Common myeloid progenitor, CD34-positive (primary cell): ENCODE measurements at regions not wholly inside any gene's neighbourhood (a gene's known extent, or its start where the extent isn't known, plus 50 kb on each side); places are given as distances from the start of the nearest gene placed in this dataset.

Source experiments
- CTCF ChIA-PET: fragments of 350-600 bp; sonication (Branson Sonifier 250); formaldehyde crosslinking; loops from one replicate; lab custom pipeline; 2021; ENCODE audit warnings: antibody characterized with exemption; lab: Charles Lee
- POLR2A ChIA-PET: fragments of 350-600 bp; sonication (Branson Sonifier 250); formaldehyde crosslinking; loops from one replicate; lab custom pipeline; 2021; ENCODE audit warnings: antibody characterized with exemption; lab: Charles Lee
- DNase-seq, 3 donors: peaks; one replicate each; pipeline versions ENCODE4 v3.0.0 to v3.0.0-alpha.2; 2013
- H3K27ac ChIP-seq, 2 experiments: 1 replicate in 1 of 2; 2 replicates in 1 of 2; pipeline ENCODE4 v1.7.0; 2013; ENCODE audit warnings: inconsistent platforms in 2 of 2, low read length in 2 of 2, mild to moderate bottlenecking in 2 of 2, low read depth in 1 of 2, moderate library complexity in 1 of 2; ENCODE audit not compliant: severe bottlenecking in 2 of 2, insufficient read depth in 1 of 2, poor library complexity in 1 of 2
- H3K27me3 ChIP-seq, 5 experiments: replicated peaks in 2 of 5; 1 replicate in 3 of 5; 2 replicates in 2 of 5; pipeline versions ENCODE4 v1.6.1 to v1.7.0; 2013; ENCODE audit warnings: low read length in 4 of 5, mild to moderate bottlenecking in 2 of 5, moderate library complexity in 2 of 5, inconsistent platforms in 1 of 5; ENCODE audit not compliant: insufficient read depth in 5 of 5, control insufficient read depth in 4 of 5
- H3K36me3 ChIP-seq, 4 experiments: 1 replicate in 2 of 4; 2 replicates in 2 of 4; pipeline versions ENCODE4 v1.6.1 to v1.7.0; 2013; ENCODE audit warnings: low read length in 3 of 4, control low read depth in 1 of 4, mild to moderate bottlenecking in 1 of 4; ENCODE audit not compliant: control insufficient read depth in 4 of 4, insufficient read depth in 4 of 4
- H3K4me1 ChIP-seq, 4 experiments: 1 replicate in 3 of 4; 2 replicates in 1 of 4; pipeline versions ENCODE4 v1.6.1 to v1.7.1; 2013; ENCODE audit warnings: low read length in 3 of 4, mild to moderate bottlenecking in 3 of 4, control low read depth in 1 of 4, inconsistent platforms in 1 of 4, moderate library complexity in 1 of 4; ENCODE audit not compliant: control insufficient read depth in 4 of 4, insufficient read depth in 4 of 4; ENCODE audit errors: control extremely low read depth in 1 of 4
- H3K4me3 ChIP-seq, 7 experiments: 1 replicate in 4 of 7; 2 replicates in 3 of 7; pipeline versions ENCODE4 v1.5.1 to v1.7.0; 2013; ENCODE audit warnings: mild to moderate bottlenecking in 7 of 7, low read length in 6 of 7, moderate library complexity in 6 of 7, inconsistent platforms in 2 of 7, low read depth in 2 of 7, control low read depth in 1 of 7; ENCODE audit not compliant: insufficient read depth in 4 of 7, control insufficient read depth in 1 of 7; ENCODE audit errors: extremely low read depth in 1 of 7
- H3K9me3 ChIP-seq, 5 experiments: 1 replicate in 4 of 5; 2 replicates in 1 of 5; pipeline versions ENCODE4 v1.6.1 to v1.7.1; 2013; ENCODE audit warnings: low read length in 4 of 5, mild to moderate bottlenecking in 2 of 5, inconsistent platforms in 1 of 5, low read depth in 1 of 5, moderate library complexity in 1 of 5; ENCODE audit not compliant: control insufficient read depth in 4 of 5, insufficient read depth in 2 of 5; ENCODE audit errors: control extremely low read depth in 1 of 5
- WGBS: methylation state at CpG from one replicate; pipeline ENCODE4 v1.1.5; 2013; ENCODE audit not compliant: insufficient coverage; 5-methylcytosine and 5-hydroxymethylcytosine counted together

DNA sequence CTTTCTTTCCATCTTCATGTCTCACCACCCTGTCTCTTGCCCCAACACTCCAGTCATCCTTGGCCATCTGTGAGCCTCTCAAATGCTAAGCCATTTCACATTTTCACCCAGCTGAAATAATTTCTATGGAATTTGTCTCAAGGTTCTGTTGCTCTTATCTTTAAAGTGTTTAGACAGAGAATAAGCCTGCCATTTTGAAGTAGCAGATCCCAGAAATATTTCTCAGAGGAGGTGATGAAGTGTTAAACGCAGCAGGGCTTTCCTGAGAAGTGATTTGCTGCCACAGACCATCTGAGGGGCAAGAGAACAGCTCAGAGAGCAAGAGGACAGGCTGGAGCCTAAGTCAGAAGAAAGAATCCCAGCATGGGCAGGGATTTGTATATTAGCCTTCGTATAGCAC is 71.6 kb upstream of the CLMN start:
- POLR2A ChIA-PET, result no interaction called here
- 94% methylated on average over 2 of the region's 2 CpGs for WGBS
- no peak for DNase-seq
- Histone ChIP-seq H3K4me1 (peaks cover 0 to 6% (median 3%) of the 10 kb centered on the region in 4 experiments), H3K4me3 (no peak overlapping the region), H3K36me3 (no peaks in the 10 kb centered on the region), H3K27ac (no peak overlapping the region), H3K9me3 (peaks cover 0 to 5% (median 2%) of the 10 kb centered on the region in 5 experiments), H3K27me3 (peaks cover 0 to 8% (median 0%) of the 10 kb centered on the region in 5 experiments)
- CTCF ChIA-PET, result no interaction called here

- H3K9me3 ChIP-seq, result peaks cover 0 to 5% (median 2%) of the 10 kb centered on the region in 5 experiments
- DNase-seq, result no peak
- peaks cover 0 to 10% (median 0%) of the 10 kb centered on the region in 5 experiments for H3K27me3 ChIP-seq
- CTCF ChIA-PET, result no interaction called here
- H3K27ac ChIP-seq, result no peak overlapping the region
- POLR2A ChIA-PET, result no interaction called here
- WGBS, result 97% methylated on average over 7 of the region's 9 CpGs
- no peak overlapping the region for H3K4me3 ChIP-seq
- no peaks in the 10 kb centered on the region for H3K4me1 ChIP-seq
- no peaks in the 10 kb centered on the region for H3K36me3 ChIP-seq
Observed at GRCh38 chr14:95389471-95390011, 69.8 kb upstream of the CLMN start.

GRCh38 chr14:95388699-95389098 is 69.0 kb upstream of the CLMN start:
- ChIA-PET CTCF (no interaction called here), POLR2A (no interaction called here)
- Histone ChIP-seq H3K36me3 (no peaks in the 10 kb centered on the region), H3K27me3 (peaks cover 0 to 10% (median 0%) of the 10 kb centered on the region in 5 experiments), H3K4me3 (no peak overlapping the region), H3K9me3 (peaks cover 0 to 5% (median 0%) of the 10 kb centered on the region in 5 experiments), H3K4me1 (no peaks in the 10 kb centered on the region), H3K27ac (no peak overlapping the region)
- WGBS, result 82% methylated on average over 4 of the region's 4 CpGs
- no peak for DNase-seq

GRCh38 chr14:95387826-95388445 is 68.2 kb upstream of the CLMN start:
- no peak overlapping the region for H3K27ac ChIP-seq
- no peak for DNase-seq
- 93% methylated on average over 3 of the region's 7 CpGs for WGBS
- H3K4me1 ChIP-seq, result no peaks in the 10 kb centered on the region
- H3K27me3 ChIP-seq, result peaks cover 0 to 10% (median 0%) of the 10 kb centered on the region in 5 experiments
- no peak overlapping the region for H3K4me3 ChIP-seq
- no peaks in the 10 kb centered on the region for H3K36me3 ChIP-seq
- ChIA-PET POLR2A (no interaction called here), CTCF (no interaction called here)
- peaks cover 0 to 5% (median 0%) of the 10 kb centered on the region in 5 experiments for H3K9me3 ChIP-seq

GRCh38 chr14:95386536-95387095 is 66.9 kb upstream of the CLMN start:
- Histone ChIP-seq H3K36me3 (no peaks in the 10 kb centered on the region), H3K27me3 (peaks cover 0 to 2% (median 0%) of the 10 kb centered on the region in 5 experiments), H3K9me3 (peaks cover 0 to 7% (median 0%) of the 10 kb centered on the region in 5 experiments), H3K4me1 (no peaks in the 10 kb centered on the region), H3K4me3 (no peak overlapping the region), H3K27ac (no peak overlapping the region)
- POLR2A ChIA-PET, result interaction anchor here (0.7 kb wide), 1 partner anchor 1330 kb away, joined by 3 read pairs; no protein-coding TSS in a partner anchor
- CTCF ChIA-PET, result no interaction called here
- WGBS, result 93% methylated on average over 5 of the region's 6 CpGs
- no peak for DNase-seq

- DNase-seq, result no peak
- 97% methylated on average over 6 of the region's 6 CpGs for WGBS
- Histone ChIP-seq H3K36me3 (no peaks in the 10 kb centered on the region), H3K4me3 (no peak overlapping the region), H3K4me1 (no peaks in the 10 kb centered on the region), H3K27ac (no peak overlapping the region), H3K9me3 (peaks cover 0 to 9% (median 0%) of the 10 kb centered on the region in 5 experiments), H3K27me3 (peaks cover 0 to 2% (median 0%) of the 10 kb centered on the region in 5 experiments)
- POLR2A ChIA-PET, result no interaction called here
- CTCF ChIA-PET, result no interaction called here
Observed at GRCh38 chr14:95385701-95386100, 66.0 kb upstream of the CLMN start.

DNA sequence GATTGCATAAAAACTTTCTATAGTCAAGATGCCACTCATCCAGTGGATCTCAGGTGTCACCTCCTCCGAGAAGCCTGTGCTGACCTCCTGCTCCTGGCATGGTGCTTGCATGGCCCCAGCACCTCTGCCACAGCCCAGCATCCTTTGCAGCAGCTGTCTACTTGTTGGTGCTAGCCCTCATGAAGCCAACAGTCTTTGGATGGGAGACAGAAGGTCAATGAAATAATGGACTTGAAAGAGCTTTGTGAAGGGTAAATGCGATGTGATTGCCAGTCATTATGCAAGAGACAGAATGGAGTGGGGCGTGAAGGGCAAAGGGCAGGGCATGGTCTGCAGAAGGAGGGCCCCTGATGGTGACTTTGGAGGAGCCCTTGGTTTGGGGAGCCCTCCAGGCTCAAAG is 63.0 kb upstream of the CLMN start:
- ChIA-PET POLR2A (no interaction called here), CTCF (no interaction called here)

More for the DNA sequence above, 63.0 kb upstream of the CLMN start:
- Histone ChIP-seq H3K4me1 (no peaks in the 10 kb centered on the region), H3K27ac (no peak overlapping the region), H3K36me3 (no peaks in the 10 kb centered on the region), H3K4me3 (no peak overlapping the region), H3K27me3 (peaks cover 0 to 2% (median 0%) of the 10 kb centered on the region in 5 experiments), H3K9me3 (peaks cover 2 to 25% (median 5%) of the 10 kb centered on the region in 5 experiments)
- no peak for DNase-seq
- WGBS, result 98% methylated on average over 3 of the region's 3 CpGs
